ENCODE measurements at regions not wholly inside any gene's neighbourhood (a gene's known extent, or its start where the extent isn't known, plus 50 kb on each side); places are given as distances from the start of the nearest gene placed in this dataset.
"Not testable (repeated sequence)": the region's sequence is repeated elsewhere in the genome, so short reads cannot be mapped to it uniquely, and the experiment has no call there.

GRCh38 chr6:168255283-168255881 is 64.2 kb downstream of the DACT2 start:
- DNase-seq: no peak

GRCh38 chr6:168252267-168252666 is 67.3 kb downstream of the DACT2 start:
- no peak for DNase-seq

GRCh38 chr6:168250250-168250649 is 69.3 kb downstream of the DACT2 start:
- no peak for DNase-seq

GRCh38 chr6:168249746-168250145 is 69.8 kb downstream of the DACT2 start:
- DNase-seq: no peak

- no peak for DNase-seq
Measured at GRCh38 chr6:168248148-168248620, 71.4 kb downstream of the DACT2 start.

GRCh38 chr6:168247443-168248147 is 72.0 kb downstream of the DACT2 start:
- peak; percentile 21 for DNase-seq

GRCh38 chr6:168244961-168245551 is 74.5 kb downstream of the DACT2 start:
- DNase-seq: no peak

- no peak for DNase-seq
Measured at GRCh38 chr6:168243812-168244376, 75.7 kb downstream of the DACT2 start.

GRCh38 chr6:168242940-168243225 is 76.7 kb downstream of the DACT2 start:
- DNase-seq: no peak

- DNase-seq: no peak
Measured at GRCh38 chr6:168242111-168242939, 77.3 kb downstream of the DACT2 start.

GRCh38 chr6:168240160-168240559 is 79.4 kb downstream of the DACT2 start:
- DNase-seq: no peak

GRCh38 chr6:168239044-168239773 is 80.4 kb downstream of the DACT2 start:
- no peak for DNase-seq

- no peak for DNase-seq
Measured at GRCh38 chr6:168238159-168238909, 81.2 kb downstream of the DACT2 start.

GRCh38 chr6:168233875-168234213 is 85.7 kb downstream of the DACT2 start:
- DNase-seq: not testable (repeated sequence)

GRCh38 chr6:168232989-168233874 is 86.3 kb downstream of the DACT2 start:
- DNase-seq: peak; percentile 7

GRCh38 chr6:168232528-168232927 is 87.0 kb downstream of the DACT2 start:
- DNase-seq: no peak

GRCh38 chr6:168232062-168232461 is 87.5 kb downstream of the DACT2 start:
- DNase-seq: no peak

GRCh38 chr6:168231393-168231957 is 88.1 kb downstream of the DACT2 start:
- DNase-seq: no peak

- DNase-seq: no peak
Measured at GRCh38 chr6:168229368-168229752, 90.2 kb downstream of the DACT2 start.
